Ishikawa (cell line): ENCODE measurements at regions not wholly inside any gene's neighbourhood (a gene's known extent, or its start where the extent isn't known, plus 50 kb on each side); places are given as distances from the start of the nearest gene placed in this dataset.

Experiments
- CEBPB ChIP-seq: IDR thresholded peaks from 2 replicates; pipeline ENCODE4 v1.6.1; 2012
- CREB1 ChIP-seq: IDR thresholded peaks from 2 replicates; pipeline ENCODE4 v1.6.1; 2012; ENCODE audit warnings: low read depth
- EGR1 ChIP-seq: IDR thresholded peaks from 2 replicates; pipeline ENCODE4 v1.6.1; 2012
- EP300 ChIP-seq: IDR thresholded peaks from 2 replicates; pipeline ENCODE4 v1.6.1; 2012; ENCODE audit warnings: borderline replicate concordance
- FOXM1 ChIP-seq: IDR thresholded peaks from 2 replicates; pipeline ENCODE4 v1.6.1; 2012; ENCODE audit warnings: low read depth, borderline replicate concordance
- NFIC ChIP-seq: IDR thresholded peaks from 2 replicates; pipeline ENCODE4 v1.6.1; 2012
- RAD21 ChIP-seq: IDR thresholded peaks from 2 replicates; pipeline ENCODE4 v1.6.1; 2012; ENCODE audit warnings: low read depth
- TAF1 ChIP-seq: IDR thresholded peaks from 2 replicates; pipeline ENCODE4 v1.6.1; 2012; ENCODE audit warnings: low read depth, mild to moderate bottlenecking
- TCF12 ChIP-seq: IDR thresholded peaks from 2 replicates; pipeline ENCODE4 v1.6.1; 2012; ENCODE audit warnings: low read depth
- TEAD4 ChIP-seq: IDR thresholded peaks from 2 replicates; pipeline ENCODE4 v1.6.1; 2012
- USF1 ChIP-seq: IDR thresholded peaks from 2 replicates; pipeline ENCODE4 v1.6.1; 2012
- YY1 ChIP-seq: IDR thresholded peaks from 2 replicates; pipeline ENCODE4 v1.6.1; 2012; ENCODE audit warnings: low read depth
- ZBTB7A ChIP-seq: IDR thresholded peaks from 2 replicates; pipeline ENCODE4 v1.6.1; 2012; ENCODE audit warnings: low read depth
- TF ChIP-seq, protein P1 (sequence below): IDR thresholded peaks from 2 replicates; pipeline ENCODE4 v1.6.1; 2012
- TF ChIP-seq, protein P2 (sequence below): IDR thresholded peaks from 2 replicates; pipeline ENCODE4 v1.6.1; 2012; ENCODE audit warnings: low read depth, mild to moderate bottlenecking

GRCh38 chr6:134590449-134590848, 272.5 kb upstream of the SGK1 start:
- TF ChIP-seq YY1 (no peak), TCF12 (no peak), USF1 (no peak), RAD21 (no peak), TAF1 (no peak), CREB1 (no peak), ZBTB7A (no peak), NFIC (no peak), FOXM1 (no peak), TEAD4 (no peak)
- TF ChIP-seq, protein P1, sequence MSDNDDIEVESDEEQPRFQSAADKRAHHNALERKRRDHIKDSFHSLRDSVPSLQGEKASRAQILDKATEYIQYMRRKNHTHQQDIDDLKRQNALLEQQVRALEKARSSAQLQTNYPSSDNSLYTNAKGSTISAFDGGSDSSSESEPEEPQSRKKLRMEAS = no peak
- TF ChIP-seq, protein P2, sequence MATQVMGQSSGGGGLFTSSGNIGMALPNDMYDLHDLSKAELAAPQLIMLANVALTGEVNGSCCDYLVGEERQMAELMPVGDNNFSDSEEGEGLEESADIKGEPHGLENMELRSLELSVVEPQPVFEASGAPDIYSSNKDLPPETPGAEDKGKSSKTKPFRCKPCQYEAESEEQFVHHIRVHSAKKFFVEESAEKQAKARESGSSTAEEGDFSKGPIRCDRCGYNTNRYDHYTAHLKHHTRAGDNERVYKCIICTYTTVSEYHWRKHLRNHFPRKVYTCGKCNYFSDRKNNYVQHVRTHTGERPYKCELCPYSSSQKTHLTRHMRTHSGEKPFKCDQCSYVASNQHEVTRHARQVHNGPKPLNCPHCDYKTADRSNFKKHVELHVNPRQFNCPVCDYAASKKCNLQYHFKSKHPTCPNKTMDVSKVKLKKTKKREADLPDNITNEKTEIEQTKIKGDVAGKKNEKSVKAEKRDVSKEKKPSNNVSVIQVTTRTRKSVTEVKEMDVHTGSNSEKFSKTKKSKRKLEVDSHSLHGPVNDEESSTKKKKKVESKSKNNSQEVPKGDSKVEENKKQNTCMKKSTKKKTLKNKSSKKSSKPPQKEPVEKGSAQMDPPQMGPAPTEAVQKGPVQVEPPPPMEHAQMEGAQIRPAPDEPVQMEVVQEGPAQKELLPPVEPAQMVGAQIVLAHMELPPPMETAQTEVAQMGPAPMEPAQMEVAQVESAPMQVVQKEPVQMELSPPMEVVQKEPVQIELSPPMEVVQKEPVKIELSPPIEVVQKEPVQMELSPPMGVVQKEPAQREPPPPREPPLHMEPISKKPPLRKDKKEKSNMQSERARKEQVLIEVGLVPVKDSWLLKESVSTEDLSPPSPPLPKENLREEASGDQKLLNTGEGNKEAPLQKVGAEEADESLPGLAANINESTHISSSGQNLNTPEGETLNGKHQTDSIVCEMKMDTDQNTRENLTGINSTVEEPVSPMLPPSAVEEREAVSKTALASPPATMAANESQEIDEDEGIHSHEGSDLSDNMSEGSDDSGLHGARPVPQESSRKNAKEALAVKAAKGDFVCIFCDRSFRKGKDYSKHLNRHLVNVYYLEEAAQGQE = no peak

GRCh38 chr6:134590004-134590403, 272.1 kb upstream of the SGK1 start:
- TF ChIP-seq EP300 (no peak), TEAD4 (no peak), TAF1 (no peak), FOXM1 (no peak), EGR1 (no peak), TCF12 (no peak)

DNA sequence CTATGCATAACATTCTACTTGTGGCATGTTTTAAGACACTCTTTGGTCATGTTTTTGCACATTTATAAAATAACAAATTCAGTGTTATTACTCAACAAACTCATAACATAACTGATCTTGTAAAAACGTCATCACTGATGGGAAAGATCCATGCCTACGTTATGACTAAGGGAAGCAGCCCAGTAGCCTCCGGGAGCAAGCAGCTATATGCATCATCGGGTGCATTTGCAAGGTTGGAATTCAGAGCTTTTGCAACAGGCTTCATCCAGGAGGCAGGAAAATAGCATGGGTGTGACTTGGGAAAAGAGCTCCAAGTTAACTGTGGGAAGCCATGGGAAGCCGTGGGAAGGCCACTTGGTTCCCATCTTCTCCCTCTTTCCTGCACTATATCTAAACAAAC, 271.6 kb upstream of the SGK1 start:
- TF ChIP-seq USF1 (no peak), RAD21 (no peak), CREB1 (no peak)

GRCh38 chr6:134588267-134588666, 270.4 kb upstream of the SGK1 start:
- TF ChIP-seq TEAD4 = no peak

DNA sequence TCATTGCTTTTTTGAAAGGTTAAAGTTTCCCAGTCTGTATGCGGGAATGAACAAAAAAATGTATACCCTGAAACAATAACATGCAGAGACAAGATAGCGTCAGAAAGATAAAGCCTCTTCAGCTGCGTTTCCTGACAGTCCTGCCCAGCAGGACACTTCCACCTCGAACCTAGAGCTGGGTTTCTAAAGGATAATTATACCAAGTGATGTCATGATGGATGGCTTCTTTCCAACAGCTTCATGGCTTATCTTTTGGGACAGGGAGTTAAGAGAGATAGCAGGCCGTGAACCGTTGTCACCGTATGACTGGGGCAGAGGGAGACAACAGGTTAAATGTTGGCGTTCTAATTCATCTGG, 267.6 kb upstream of the SGK1 start:
- TF ChIP-seq TAF1 (no peak), RAD21 (no peak), NFIC (no peak), CEBPB (no peak), CREB1 (no peak), USF1 (no peak), FOXM1 (no peak), TEAD4 (no peak), YY1 (no peak), TCF12 (no peak), EGR1 (no peak), ZBTB7A (no peak), EP300 (no peak)
- TF ChIP-seq, protein P2 = no peak
- TF ChIP-seq, protein P1 = no peak

DNA sequence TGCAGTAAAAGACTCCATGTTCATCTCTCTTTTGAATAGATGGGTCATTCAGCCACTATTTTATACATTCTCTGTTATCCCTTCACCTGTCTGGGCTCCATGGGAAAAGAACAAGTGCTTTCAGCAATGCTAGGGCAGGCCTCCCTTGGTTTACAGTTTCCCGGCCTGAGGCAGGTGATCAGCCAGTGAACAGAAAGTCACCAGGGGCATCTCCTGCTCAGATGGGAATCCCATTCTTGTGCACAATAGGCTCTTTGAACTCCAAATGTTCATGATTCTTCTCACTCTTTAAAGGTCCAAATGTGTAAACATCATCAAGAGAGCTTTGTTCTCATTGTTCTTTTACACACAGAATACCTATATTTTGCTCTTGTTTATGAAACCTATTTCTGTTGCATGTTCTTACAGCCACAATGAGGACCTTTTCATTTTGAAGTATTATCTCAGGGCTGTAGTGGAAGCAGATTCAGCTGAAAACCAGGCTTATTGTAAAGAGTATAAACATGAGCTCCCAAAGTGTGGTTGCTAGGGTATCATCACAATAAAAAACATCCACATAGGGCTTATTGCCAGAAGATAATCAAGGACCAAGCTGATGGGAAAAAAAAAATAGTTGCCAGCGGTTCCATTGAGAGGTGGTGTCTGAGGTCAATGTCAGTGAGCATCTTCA, 267.1 kb upstream of the SGK1 start:
- no peak for TF ChIP-seq CREB1
- TF ChIP-seq USF1 = no peak
- TF ChIP-seq TEAD4 = no peak
- TF ChIP-seq CEBPB = no peak
- TF ChIP-seq FOXM1 = no peak
